ENCODE measurements at regions not wholly inside any gene's neighbourhood (a gene's known extent, or its start where the extent isn't known, plus 50 kb on each side); places are given as distances from the start of the nearest gene placed in this dataset.

GRCh38 chr9:99401680-99402504 is 179.8 kb downstream of the SEC61B start:
- no peak for DNase-seq

DNA sequence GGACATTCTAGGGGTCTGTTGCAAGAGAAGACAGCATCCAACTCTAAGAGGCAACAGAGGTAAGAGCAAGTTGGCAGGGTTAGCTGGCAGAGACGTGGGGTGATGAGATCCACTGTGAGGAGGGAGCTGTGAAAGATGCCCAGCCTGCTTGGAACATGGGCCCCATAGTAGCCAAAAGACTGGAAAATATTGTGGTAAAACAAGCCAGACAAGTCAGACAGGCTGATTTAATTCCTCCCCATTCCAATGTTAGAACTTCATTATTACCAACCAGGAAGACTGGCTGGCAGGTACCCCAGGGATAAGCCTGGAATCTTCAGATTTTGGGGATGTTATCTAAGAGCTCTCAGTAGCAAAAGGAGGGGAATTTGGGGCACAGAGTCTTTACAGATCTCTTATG is 181.3 kb downstream of the SEC61B start:
- DNase-seq, result no peak

DNA sequence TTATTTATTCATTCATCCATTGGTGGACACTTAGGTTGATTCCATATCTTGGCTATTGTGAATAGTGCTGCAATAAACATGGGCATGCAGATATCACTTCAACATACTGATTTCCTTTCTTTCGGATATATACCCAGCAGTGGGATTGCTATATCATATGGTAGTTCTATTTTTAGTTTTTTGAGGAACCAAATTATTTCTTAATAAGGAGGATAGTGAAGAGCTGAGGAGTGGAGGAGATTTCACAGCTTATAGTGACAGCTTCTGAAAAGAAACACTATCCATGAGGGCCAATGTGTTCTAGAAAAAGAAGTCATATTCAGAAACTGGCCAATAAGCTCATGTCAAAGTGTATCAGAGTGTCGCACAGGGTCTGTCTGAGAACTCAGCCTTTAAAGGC is 183.3 kb downstream of the SEC61B start:
- DNase-seq, result no peak

- DNase-seq, result no peak
These were observed 184.9 kb downstream of the SEC61B start for GRCh38 chr9:99406939-99407338.

- DNase-seq, result no peak
These were observed 189.0 kb downstream of the SEC61B start for GRCh38 chr9:99411068-99411467.

- DNase-seq, result peak; percentile 10
These were observed 189.5 kb downstream of the SEC61B start for GRCh38 chr9:99411479-99412115.

DNA sequence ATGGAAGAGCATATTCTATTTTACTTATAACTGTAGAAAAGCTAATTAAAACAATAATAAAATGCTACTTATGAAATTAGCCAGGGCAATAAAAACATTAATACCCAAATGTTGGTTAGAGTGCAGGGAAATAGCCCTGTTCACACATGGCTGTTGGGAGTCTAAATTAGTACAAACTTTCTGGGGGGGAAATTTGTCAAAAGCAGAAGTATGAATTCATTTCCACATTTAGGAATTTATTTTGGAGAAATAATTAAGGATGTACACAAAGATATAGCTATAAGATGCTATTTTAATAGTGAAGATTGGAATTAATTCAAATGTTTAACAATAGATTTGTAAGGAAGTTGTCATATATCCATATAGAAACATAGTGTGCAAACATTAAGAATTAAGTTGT is 190.5 kb downstream of the SEC61B start:
- no peak for DNase-seq

GRCh38 chr9:99414321-99414720 is 192.2 kb downstream of the SEC61B start:
- no peak for DNase-seq

DNA sequence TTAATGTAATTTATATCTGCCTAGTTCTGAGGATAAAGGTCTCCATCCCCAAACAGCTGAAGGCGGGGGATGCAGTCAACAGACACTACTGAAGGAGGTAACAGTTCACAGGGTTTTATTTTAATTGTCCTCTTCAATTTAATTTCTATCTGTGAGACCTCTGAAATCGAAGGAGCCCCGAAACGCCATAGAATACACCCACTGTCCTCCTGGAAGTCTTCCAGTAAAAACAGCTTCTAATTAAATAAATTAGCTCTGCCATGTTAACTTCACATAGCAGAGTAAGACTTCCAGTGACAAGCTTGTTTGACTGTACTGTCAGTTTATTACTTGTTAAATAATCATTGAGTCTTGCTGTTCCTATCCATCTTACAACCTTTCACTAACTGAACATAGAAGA is 193.5 kb downstream of the SEC61B start:
- no peak for DNase-seq

DNA sequence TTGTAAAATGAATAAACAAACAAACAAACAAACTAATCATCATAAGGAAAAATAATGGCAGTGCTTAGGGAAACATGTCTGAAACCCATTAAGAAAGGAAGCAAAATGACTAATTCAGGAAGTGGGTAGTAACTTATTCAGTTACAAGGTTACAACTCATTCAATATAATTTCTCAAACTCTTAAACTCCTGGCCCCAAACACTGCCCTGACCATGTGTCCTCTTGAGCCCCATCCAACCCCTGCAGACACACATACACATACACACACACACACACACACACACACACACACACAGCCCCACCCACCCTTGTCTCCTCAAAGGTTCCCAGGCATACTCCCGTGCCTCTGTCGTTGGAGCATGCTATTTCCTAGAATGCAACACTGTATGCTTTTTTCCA is 193.9 kb downstream of the SEC61B start:
- DNase-seq, result no peak

DNA sequence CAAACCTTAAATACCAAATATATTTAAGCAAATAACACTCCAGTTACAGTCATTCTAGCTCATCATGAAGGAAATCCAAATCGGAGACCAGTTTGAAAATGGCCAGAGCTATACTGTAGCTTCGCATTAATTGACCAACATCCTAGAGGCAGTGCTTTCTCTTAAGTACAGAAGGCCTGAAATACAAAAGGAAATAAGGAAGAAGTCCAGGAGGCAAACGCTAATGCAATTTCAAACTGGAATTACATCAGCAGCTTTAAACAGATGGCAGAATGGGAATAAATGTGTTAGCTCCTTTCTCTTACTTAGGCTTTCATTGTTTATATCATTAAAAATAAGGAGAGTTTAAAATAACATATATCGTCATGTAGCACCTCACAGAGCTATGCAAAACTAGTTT is 197.0 kb downstream of the SEC61B start:
- DNase-seq, result no peak

GRCh38 chr9:99421369-99421768 is 199.3 kb downstream of the SEC61B start:
- no peak for DNase-seq

DNA sequence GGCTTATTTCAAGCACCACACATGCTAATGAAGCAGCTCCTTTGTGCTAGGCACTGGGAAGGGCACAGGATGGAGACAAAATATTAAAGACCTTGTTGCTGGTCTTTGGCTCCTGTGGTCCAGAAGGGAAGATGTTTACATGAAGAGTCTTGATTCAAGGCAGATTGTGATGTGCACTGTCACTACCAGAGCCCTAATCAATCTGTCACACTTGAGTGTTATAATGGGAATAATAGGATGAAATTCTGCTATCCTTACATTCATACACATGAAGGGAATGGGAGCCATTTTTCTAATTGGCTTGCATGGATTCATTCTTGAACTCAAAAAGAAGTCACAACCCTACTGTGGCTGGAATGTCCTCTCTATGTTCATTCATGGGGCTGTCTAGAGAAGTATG is 203.0 kb downstream of the SEC61B start:
- no peak for DNase-seq

DNA sequence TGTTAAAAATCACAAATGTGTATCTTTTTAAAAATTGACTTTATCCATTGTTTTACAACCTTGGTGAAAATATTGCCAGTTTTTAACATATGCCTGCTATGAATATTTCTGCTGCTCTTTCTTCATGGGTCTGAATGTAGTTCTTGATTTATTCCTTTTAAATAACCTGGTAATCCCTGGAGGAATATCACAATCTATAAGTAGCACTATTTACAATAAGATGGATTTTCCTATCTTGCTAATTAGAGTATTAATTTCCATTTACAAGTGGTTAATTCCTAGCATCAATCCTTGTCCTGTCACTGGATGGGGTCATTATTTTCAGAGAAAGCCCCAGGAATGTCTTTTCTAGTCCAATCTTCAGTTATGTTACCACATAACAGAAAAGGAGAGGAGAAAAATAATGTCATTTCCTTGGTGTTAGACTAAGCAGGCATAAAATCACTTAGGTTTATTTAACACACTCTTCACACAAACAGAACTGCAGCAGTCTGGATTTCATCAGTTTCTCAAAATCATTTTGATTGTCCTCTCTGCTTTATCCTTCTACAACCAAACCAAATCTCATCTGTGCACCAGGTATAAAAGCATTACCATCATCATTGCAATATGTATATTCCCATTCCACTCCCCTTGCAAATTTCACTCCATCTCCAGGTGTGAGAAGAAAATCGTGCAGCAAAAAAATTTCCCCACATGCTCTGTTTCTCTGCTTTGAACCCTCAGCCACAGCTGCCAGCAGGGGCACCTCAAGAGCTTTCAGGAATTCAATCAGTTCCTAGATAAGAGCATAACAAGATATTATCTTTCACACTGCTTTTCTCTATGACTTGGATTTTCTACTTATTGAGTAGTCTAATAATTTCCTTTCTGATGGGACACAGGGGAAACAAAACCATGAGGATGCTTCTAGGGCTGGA is 204.1 kb downstream of the SEC61B start:
- DNase-seq, result no peak

DNA sequence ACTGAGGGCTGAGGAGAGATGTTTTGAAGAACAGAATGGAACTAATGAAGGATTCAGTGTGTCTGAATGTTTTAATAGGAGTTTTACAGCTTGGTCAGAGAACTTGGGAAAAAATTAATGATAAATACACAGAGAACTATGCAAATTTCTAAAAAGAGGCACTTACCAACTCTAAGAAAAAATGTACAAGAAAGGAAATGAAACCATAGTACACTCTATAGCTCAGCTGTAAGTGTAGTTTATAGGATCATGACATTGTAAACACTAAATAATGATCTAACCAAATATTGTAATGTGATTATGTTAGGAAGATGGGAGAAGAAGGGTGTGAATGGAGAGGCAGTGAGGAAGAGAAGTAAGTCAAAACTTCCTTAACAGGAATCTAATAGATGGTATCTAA is 205.2 kb downstream of the SEC61B start:
- no peak for DNase-seq

- no peak for DNase-seq
These were observed 208.2 kb downstream of the SEC61B start for GRCh38 chr9:99430301-99430700.

DNA sequence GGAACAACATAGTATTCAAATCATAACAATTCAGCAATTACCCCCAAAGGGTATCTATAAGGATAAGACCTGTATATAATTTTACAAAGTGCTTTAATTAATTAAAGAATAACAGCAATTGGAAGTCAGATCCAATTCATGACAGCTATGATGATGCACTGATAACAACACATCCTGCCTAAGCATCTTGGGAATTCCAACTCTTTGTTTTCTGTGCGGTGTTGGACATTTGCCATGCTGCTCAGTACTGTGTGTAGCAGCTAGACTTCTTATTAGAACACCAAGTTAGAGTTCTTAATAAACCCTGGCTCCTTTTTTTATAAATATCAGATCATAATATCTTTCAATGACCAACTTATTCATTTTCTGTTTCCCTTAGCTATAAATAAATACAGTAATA is 209.0 kb downstream of the SEC61B start:
- no peak for DNase-seq

GRCh38 chr9:99432075-99432474 is 210.0 kb downstream of the SEC61B start:
- DNase-seq, result no peak

DNA sequence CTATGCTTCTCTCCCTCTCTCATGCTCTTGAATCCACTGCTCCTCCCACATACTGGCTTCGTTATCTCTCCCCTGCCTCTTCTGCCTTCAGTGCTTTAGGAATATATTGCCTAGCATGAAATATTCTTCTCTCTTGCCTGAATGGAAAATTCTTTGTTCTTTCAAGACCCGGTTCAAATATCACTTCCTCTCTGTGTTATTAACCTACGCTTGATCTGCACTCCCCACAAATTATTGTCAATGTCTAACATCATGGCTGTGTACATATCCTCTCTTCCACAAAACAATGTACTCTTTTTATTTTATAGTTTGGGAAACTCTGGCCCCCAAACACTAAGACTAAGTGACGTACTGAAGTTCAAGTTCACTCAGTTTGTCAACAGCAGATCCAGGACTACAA is 211.0 kb downstream of the SEC61B start:
- no peak for DNase-seq

GRCh38 chr9:99433555-99433954 is 211.5 kb downstream of the SEC61B start:
- no peak for DNase-seq

DNA sequence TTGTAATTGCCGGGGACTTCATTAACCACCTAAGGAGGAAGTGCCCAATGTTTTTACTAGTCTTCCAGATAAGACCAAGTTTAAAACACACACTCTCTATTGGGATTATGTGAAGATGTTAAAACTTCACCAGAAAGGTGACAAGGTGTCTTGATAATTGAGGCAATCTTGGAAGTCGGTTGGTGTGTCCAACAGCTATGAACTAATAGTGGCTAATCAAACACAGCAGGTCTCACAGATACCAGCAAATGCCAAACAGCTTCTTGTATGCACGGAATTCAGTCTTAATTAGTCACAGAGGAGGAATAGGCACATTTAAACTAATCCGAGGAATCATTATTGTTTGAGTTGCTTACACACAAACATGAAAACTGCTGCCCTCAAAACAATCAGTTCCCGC is 214.5 kb downstream of the SEC61B start:
- no peak for DNase-seq

- DNase-seq, result no peak
These were observed 215.1 kb downstream of the SEC61B start for GRCh38 chr9:99437145-99437544.

- no peak for DNase-seq
These were observed 216.5 kb downstream of the SEC61B start for GRCh38 chr9:99438596-99438995.

DNA sequence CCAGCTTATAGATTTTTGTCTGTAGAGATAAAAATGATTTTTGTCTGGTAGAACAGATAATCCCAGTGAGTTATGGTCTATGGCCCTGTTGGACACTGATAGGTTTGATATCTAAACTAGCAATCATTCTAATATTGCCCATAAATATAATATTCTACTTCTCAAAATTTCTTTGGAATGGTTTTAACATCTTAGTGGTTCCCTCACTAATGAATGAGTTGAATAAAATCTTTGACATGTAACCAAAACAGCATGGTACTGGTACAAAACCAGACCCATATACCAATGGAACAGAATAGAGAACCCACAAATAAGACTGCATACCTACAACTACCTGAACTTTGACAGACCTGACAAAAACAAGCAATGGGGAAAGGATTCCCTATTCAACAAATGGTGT is 219.7 kb downstream of the SEC61B start:
- DNase-seq, result no peak

Data from COR-L47 (cell line).